A549 (cell line): ENCODE measurements at regions not wholly inside any gene's neighbourhood (a gene's known extent, or its start where the extent isn't known, plus 50 kb on each side); places are given as distances from the start of the nearest gene placed in this dataset.

Source experiments
- ATAC-seq, 2 experiments: fragments of 200-7000 bp in 1 of 2; fragments of >200 bp in 1 of 2; cut with Nextera tagmentation in 1 of 2; cut with Tn5 transposase in 1 of 2; 3 replicates each; pipeline versions ENCODE4 v1.8.0 to v1.9.1; 2018 to 2020; ENCODE audit warnings: mild to moderate bottlenecking in 1 of 2, moderate library complexity in 1 of 2
- CTCF ChIA-PET: fragments of 300-600 bp; sonication (Branson Sonifier 250); formaldehyde crosslinking; extraction: SDS; loops from one replicate; lab custom pipeline; 2021; ENCODE audit warnings: antibody characterized with exemption, inconsistent platforms; lab: Yijun Ruan, JAX
- POLR2A ChIA-PET: fragments of 350-600 bp; formaldehyde crosslinking; extraction: SDS; loops from one replicate; lab custom pipeline; 2021; ENCODE audit warnings: antibody characterized with exemption, inconsistent platforms; lab: Yijun Ruan, JAX
- DNase-seq, 2 experiments: peaks; one replicate each; pipeline versions ENCODE4 v3.0.0 to v3.0.0-alpha.2; 2011 to 2016; ENCODE audit warnings: low read depth in 1 of 2, low spot score in 1 of 2
- FAIRE-seq: peaks from 2 replicates; lab custom pipeline; 2011; peaks lifted over from hg19 to GRCh38; lab: Jason Lieb, UNC
- H3K27ac ChIP-seq, 2 experiments: fragments of >200 bp; sonication (Bioruptor Twin); formaldehyde crosslinking; 3 replicates each; pipeline ENCODE4 v1.5.1; 2016 to 2017
- H3K4me1 ChIP-seq: fragments of >200 bp; sonication (Bioruptor Twin); formaldehyde crosslinking; 3 replicates; pipeline ENCODE4 v1.6.1; 2016
- H3K4me2 ChIP-seq: fragments of >200 bp; sonication (Bioruptor Twin); formaldehyde crosslinking; 3 replicates; pipeline ENCODE4 v1.6.1; 2016
- H3K4me3 ChIP-seq: fragments of >200 bp; sonication (Bioruptor Twin); formaldehyde crosslinking; 3 replicates; pipeline ENCODE4 v1.5.1; 2016
- H3K9me3 ChIP-seq: fragments of >200 bp; sonication (Bioruptor Twin); formaldehyde crosslinking; 3 replicates; pipeline ENCODE4 v1.6.1; 2016
- BHLHE40 ChIP-seq: IDR thresholded peaks from 2 replicates; pipeline ENCODE4 v1.6.1; 2012; ENCODE audit warnings: low read depth, low read length, inconsistent platforms
- CHD2 ChIP-seq: fragments of 150-350 bp; IDR thresholded peaks from 2 replicates; pipeline ENCODE4 v1.6.1; 2014; ENCODE audit warnings: low read length; ENCODE audit not compliant: partially characterized antibody
- EHMT2 ChIP-seq: fragments of 200-600 bp; sonication (generic); IDR thresholded peaks from 2 replicates; pipeline ENCODE4 v1.6.1; 2016; ENCODE audit warnings: antibody characterized with exemption, low read depth, mild to moderate bottlenecking, moderate library complexity
- EP300 ChIP-seq, 2 experiments: fragments of >200 bp; sonication (Bioruptor Twin); formaldehyde crosslinking; IDR thresholded peaks; 2 replicates in 1 of 2; 3 replicates in 1 of 2; pipeline ENCODE4 v1.6.1; 2016 to 2017
- ESRRA ChIP-seq: fragments of 150-350 bp; IDR thresholded peaks from 2 replicates; pipeline ENCODE4 v1.6.1; 2014; ENCODE audit warnings: mild to moderate bottlenecking, low read length, borderline replicate concordance
- FOSB ChIP-seq: fragments of 250-450 bp; sonication (Bioruptor Pico); IDR thresholded peaks from 2 replicates; pipeline ENCODE4 v1.5.0; 2020; ENCODE audit warnings: mild to moderate bottlenecking, moderate library complexity
- HOXA7 ChIP-seq: fragments of 250-450 bp; sonication (Bioruptor Pico); IDR thresholded peaks from 2 replicates; pipeline ENCODE4 v1.5.0; 2020; ENCODE audit warnings: mild to moderate bottlenecking, moderate library complexity
- HOXB13 ChIP-seq: fragments of 250-450 bp; sonication (Bioruptor Pico); IDR thresholded peaks from 2 replicates; pipeline ENCODE4 v1.5.0; 2020; ENCODE audit warnings: low read depth, mild to moderate bottlenecking, moderate library complexity
- JUNB ChIP-seq: fragments of >200 bp; sonication (Bioruptor Twin); formaldehyde crosslinking; IDR thresholded peaks from 2 replicates; pipeline ENCODE4 v1.6.1; 2016
- KDM1A ChIP-seq: fragments of 200-600 bp; sonication (generic); IDR thresholded peaks from 2 replicates; pipeline ENCODE4 v1.6.1; 2016; ENCODE audit warnings: low read depth, mild to moderate bottlenecking
- MAFK ChIP-seq: fragments of 450-650 bp; IDR thresholded peaks from 2 replicates; pipeline ENCODE4 v1.6.1; 2014; ENCODE audit not compliant: partially characterized antibody
- MAX ChIP-seq: IDR thresholded peaks from 2 replicates; pipeline ENCODE4 v1.6.1; 2012
- MAZ ChIP-seq: fragments of 150-350 bp; IDR thresholded peaks from 2 replicates; pipeline ENCODE4 v1.6.1; 2014; ENCODE audit warnings: antibody characterized with exemption, low read depth, low read length, borderline replicate concordance
- MYC ChIP-seq: IDR thresholded peaks from 2 replicates; pipeline ENCODE4 v1.6.1; 2012; ENCODE audit warnings: mild to moderate bottlenecking, inconsistent platforms, low read length, improper control_type of control experiment, borderline replicate concordance
- NR3C1 ChIP-seq: fragments of >200 bp; sonication (Bioruptor Twin); formaldehyde crosslinking; IDR thresholded peaks from 3 replicates; pipeline ENCODE4 v1.6.1; 2017
- RARB ChIP-seq: fragments of 250-450 bp; sonication (Bioruptor Pico); IDR thresholded peaks from 2 replicates; pipeline ENCODE4 v1.8.0; 2021; ENCODE audit warnings: mild to moderate bottlenecking, moderate library complexity
- SMC3 ChIP-seq: fragments of >200 bp; sonication (Bioruptor Twin); formaldehyde crosslinking; IDR thresholded peaks from 3 replicates; pipeline ENCODE4 v1.6.1; 2018; ENCODE audit warnings: inconsistent platforms
- ZC3H11A ChIP-seq: fragments of 450-650 bp; IDR thresholded peaks from 2 replicates; pipeline ENCODE4 v1.6.1; 2014; ENCODE audit warnings: antibody characterized with exemption, mild to moderate bottlenecking
- ZNF302 ChIP-seq: fragments of 250-450 bp; sonication (Bioruptor Pico); IDR thresholded peaks from 2 replicates; pipeline ENCODE4 v1.9.0; 2021; ENCODE audit warnings: inconsistent platforms, mild to moderate bottlenecking, moderate library complexity
- WGBS: methylation state at CpG from one replicate; pipeline ENCODE4 v1.1.6; 2017; ENCODE audit errors: missing lambda C conversion rate; 5-methylcytosine and 5-hydroxymethylcytosine counted together
- TF ChIP-seq, protein P1 (sequence below): fragments of 250-450 bp; sonication (Bioruptor Pico); IDR thresholded peaks from 2 replicates; pipeline ENCODE4 v1.5.0; 2020; ENCODE audit warnings: low read depth, mild to moderate bottlenecking, moderate library complexity
- TF ChIP-seq, protein P2 (sequence below): fragments of >200 bp; sonication (Bioruptor Twin); formaldehyde crosslinking; IDR thresholded peaks from 3 replicates; pipeline ENCODE4 v1.5.1; 2016
- TF ChIP-seq, protein P3 (sequence below): fragments of 200-600 bp; sonication (generic); IDR thresholded peaks from 2 replicates; pipeline ENCODE4 v1.6.1; 2016; ENCODE audit warnings: antibody characterized with exemption, mild to moderate bottlenecking, moderate library complexity

- Histone ChIP-seq H3K9me3 (no peaks in the 10 kb centered on the region), H3K4me1 (no peaks in the 10 kb centered on the region), H3K4me2 (no peak overlapping the region), H3K4me3 (no peak overlapping the region), H3K27ac (no peak overlapping the region)
- no peak for TF ChIP-seq RARB (CRISPR knock-in tag)
- no peak for TF ChIP-seq ZNF302
- no peak for TF ChIP-seq MAX
- no peak for TF ChIP-seq HOXA7 (CRISPR knock-in tag)
- no peak for TF ChIP-seq KDM1A
- TF ChIP-seq NR3C1, result no peak
- TF ChIP-seq MYC, result no peak
- no peak for TF ChIP-seq BHLHE40
- no peak for TF ChIP-seq EHMT2
- TF ChIP-seq SMC3, result no peak
- TF ChIP-seq CHD2, result no peak
- TF ChIP-seq MAZ, result no peak
- TF ChIP-seq, protein P1, sequence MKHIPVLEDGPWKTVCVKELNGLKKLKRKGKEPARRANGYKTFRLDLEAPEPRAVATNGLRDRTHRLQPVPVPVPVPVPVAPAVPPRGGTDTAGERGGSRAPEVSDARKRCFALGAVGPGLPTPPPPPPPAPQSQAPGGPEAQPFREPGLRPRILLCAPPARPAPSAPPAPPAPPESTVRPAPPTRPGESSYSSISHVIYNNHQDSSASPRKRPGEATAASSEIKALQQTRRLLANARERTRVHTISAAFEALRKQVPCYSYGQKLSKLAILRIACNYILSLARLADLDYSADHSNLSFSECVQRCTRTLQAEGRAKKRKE (CRISPR knock-in tag), result no peak
- no peak for ATAC-seq
- FAIRE-seq, result no peak
- ChIA-PET CTCF (interaction anchor here (1.2 kb wide), 1 partner anchor 9 kb away, joined by 4 read pairs; no protein-coding TSS in a partner anchor), POLR2A (no interaction called here)
- DNase-seq, result no peak
- 41% methylated on average over 4 of the region's 4 CpGs for WGBS
Measured at GRCh38 chr20:54846948-54847347, 371.6 kb downstream of the DOK5 start.

DNA sequence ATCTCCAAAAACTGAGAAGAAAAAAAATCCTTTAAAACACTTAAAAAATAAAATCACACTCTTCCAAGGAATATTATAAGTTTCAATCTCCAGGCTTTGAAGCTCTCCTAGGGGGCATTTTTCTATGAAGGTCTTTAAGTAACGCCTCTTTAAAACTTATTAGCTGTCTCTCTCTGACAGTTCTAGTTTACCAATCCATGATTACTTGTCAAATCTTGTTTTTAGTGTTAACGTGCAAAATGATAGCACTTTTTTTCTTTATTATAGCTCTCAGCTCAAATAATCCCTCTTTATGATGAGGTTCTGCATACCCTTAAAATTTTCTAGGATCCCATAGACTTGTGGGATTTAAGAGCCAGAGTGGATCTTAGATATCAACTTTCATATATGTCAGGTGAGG lies 369.0 kb downstream of the DOK5 start:
- Histone ChIP-seq H3K4me1 (no peaks in the 10 kb centered on the region), H3K27ac (no peak overlapping the region), H3K9me3 (no peaks in the 10 kb centered on the region), H3K4me3 (no peak overlapping the region), H3K4me2 (no peak overlapping the region)
- DNase-seq, result no peak
- POLR2A ChIA-PET, result no interaction called here
- WGBS, result 0% methylated on average over 2 of the region's 2 CpGs
- no peak for ATAC-seq
- FAIRE-seq, result no peak
- CTCF ChIA-PET, result interaction anchor here (1.2 kb wide), 1 partner anchor 164 kb away, joined by 5 read pairs; no protein-coding TSS in a partner anchor
- TF ChIP-seq MAZ, result no peak
- no peak for TF ChIP-seq MAFK
- no peak for TF ChIP-seq JUNB
- no peak for TF ChIP-seq EP300 (IDR thresholded peaks at IDR 0.05)
- TF ChIP-seq, protein P2, sequence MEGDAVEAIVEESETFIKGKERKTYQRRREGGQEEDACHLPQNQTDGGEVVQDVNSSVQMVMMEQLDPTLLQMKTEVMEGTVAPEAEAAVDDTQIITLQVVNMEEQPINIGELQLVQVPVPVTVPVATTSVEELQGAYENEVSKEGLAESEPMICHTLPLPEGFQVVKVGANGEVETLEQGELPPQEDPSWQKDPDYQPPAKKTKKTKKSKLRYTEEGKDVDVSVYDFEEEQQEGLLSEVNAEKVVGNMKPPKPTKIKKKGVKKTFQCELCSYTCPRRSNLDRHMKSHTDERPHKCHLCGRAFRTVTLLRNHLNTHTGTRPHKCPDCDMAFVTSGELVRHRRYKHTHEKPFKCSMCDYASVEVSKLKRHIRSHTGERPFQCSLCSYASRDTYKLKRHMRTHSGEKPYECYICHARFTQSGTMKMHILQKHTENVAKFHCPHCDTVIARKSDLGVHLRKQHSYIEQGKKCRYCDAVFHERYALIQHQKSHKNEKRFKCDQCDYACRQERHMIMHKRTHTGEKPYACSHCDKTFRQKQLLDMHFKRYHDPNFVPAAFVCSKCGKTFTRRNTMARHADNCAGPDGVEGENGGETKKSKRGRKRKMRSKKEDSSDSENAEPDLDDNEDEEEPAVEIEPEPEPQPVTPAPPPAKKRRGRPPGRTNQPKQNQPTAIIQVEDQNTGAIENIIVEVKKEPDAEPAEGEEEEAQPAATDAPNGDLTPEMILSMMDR, result no peak
- TF ChIP-seq, protein P1 (CRISPR knock-in tag), result no peak
- no peak for TF ChIP-seq NR3C1
- no peak for TF ChIP-seq ZC3H11A

GRCh38 chr20:54843865-54844264 lies 368.5 kb downstream of the DOK5 start:
- CTCF ChIA-PET, result interaction anchor here (1.2 kb wide), 1 partner anchor 163 kb away, joined by 5 read pairs; no protein-coding TSS in a partner anchor
- H3K4me2 ChIP-seq, result no peak overlapping the region
- FAIRE-seq (no peak), ATAC-seq (no peak), DNase-seq (no peak)
- no peak overlapping the region for H3K27ac ChIP-seq
- TF ChIP-seq, protein P3, sequence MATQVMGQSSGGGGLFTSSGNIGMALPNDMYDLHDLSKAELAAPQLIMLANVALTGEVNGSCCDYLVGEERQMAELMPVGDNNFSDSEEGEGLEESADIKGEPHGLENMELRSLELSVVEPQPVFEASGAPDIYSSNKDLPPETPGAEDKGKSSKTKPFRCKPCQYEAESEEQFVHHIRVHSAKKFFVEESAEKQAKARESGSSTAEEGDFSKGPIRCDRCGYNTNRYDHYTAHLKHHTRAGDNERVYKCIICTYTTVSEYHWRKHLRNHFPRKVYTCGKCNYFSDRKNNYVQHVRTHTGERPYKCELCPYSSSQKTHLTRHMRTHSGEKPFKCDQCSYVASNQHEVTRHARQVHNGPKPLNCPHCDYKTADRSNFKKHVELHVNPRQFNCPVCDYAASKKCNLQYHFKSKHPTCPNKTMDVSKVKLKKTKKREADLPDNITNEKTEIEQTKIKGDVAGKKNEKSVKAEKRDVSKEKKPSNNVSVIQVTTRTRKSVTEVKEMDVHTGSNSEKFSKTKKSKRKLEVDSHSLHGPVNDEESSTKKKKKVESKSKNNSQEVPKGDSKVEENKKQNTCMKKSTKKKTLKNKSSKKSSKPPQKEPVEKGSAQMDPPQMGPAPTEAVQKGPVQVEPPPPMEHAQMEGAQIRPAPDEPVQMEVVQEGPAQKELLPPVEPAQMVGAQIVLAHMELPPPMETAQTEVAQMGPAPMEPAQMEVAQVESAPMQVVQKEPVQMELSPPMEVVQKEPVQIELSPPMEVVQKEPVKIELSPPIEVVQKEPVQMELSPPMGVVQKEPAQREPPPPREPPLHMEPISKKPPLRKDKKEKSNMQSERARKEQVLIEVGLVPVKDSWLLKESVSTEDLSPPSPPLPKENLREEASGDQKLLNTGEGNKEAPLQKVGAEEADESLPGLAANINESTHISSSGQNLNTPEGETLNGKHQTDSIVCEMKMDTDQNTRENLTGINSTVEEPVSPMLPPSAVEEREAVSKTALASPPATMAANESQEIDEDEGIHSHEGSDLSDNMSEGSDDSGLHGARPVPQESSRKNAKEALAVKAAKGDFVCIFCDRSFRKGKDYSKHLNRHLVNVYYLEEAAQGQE, result no peak
- TF ChIP-seq ZNF302 (no peak), HOXB13 (CRISPR knock-in tag) (no peak), ESRRA (no peak), CHD2 (no peak), EHMT2 (no peak), FOSB (CRISPR knock-in tag) (no peak), SMC3 (no peak), MAZ (no peak)
- TF ChIP-seq, protein P2, result no peak
- no peaks in the 10 kb centered on the region for H3K9me3 ChIP-seq
- WGBS, result 4% methylated on average over 5 of the region's 5 CpGs
- H3K4me3 ChIP-seq, result no peak overlapping the region
- POLR2A ChIA-PET, result no interaction called here
- H3K4me1 ChIP-seq, result no peaks in the 10 kb centered on the region
